Thoracic aorta (tissue), 2 donors: ENCODE measurements at regions not wholly inside any gene's neighbourhood (a gene's known extent, or its start where the extent isn't known, plus 50 kb on each side); places are given as distances from the start of the nearest gene placed in this dataset.
A peak's percentile ranks its signal among the peaks of the same experiment; 100 is the strongest.
"Not testable (repeated sequence)": the region's sequence is repeated elsewhere in the genome, so short reads cannot be mapped to it uniquely, and the experiment has no call there.

Source experiments
- ATAC-seq: fragments of 150-250 bp; one replicate; pipeline ENCODE4 v1.8.0; 2017; ENCODE audit warnings: low read depth; ENCODE audit not compliant: insufficient number of reproducible peaks, low FRiP score
- DNase-seq: peaks from one replicate; pipeline ENCODE4 v3.0.0-alpha.2; 2020; ENCODE audit warnings: low spot score
- H3K27ac ChIP-seq, 2 donors: fragments of 200-600 bp; sonication (generic); 1 replicate in 1 of 2; 2 replicates in 1 of 2; pipeline ENCODE4 v1.5.1; 2016; ENCODE audit warnings: mild to moderate bottlenecking in 2 of 2, moderate library complexity in 2 of 2
- H3K27me3 ChIP-seq: fragments of 200-600 bp; sonication (generic); replicated peaks from 2 replicates; pipeline ENCODE4 v1.6.0; 2016; ENCODE audit warnings: mild to moderate bottlenecking; ENCODE audit not compliant: insufficient read depth
- H3K36me3 ChIP-seq: fragments of 200-600 bp; sonication (generic); one replicate; pipeline ENCODE4 v1.5.1; 2016
- H3K4me1 ChIP-seq, 2 donors: fragments of 200-600 bp; sonication (generic); 1 replicate in 1 of 2; 2 replicates in 1 of 2; pipeline versions ENCODE4 v1.5.1 to v1.6.0; 2016; ENCODE audit warnings: low read depth in 2 of 2, mild to moderate bottlenecking in 1 of 2; ENCODE audit not compliant: control insufficient read depth in 1 of 2
- H3K4me3 ChIP-seq: fragments of 200-600 bp; sonication (generic); 2 replicates; pipeline ENCODE4 v1.5.1; 2016; ENCODE audit warnings: mild to moderate bottlenecking
- H3K9me3 ChIP-seq: fragments of 200-600 bp; sonication (generic); 2 replicates; pipeline ENCODE4 v1.5.1; 2016
- TF ChIP-seq, protein P1 (sequence below): fragments of 200-600 bp; sonication (generic); IDR thresholded peaks from one replicate; pipeline ENCODE4 v1.5.1; 2019; ENCODE audit warnings: antibody characterized with exemption

DNA sequence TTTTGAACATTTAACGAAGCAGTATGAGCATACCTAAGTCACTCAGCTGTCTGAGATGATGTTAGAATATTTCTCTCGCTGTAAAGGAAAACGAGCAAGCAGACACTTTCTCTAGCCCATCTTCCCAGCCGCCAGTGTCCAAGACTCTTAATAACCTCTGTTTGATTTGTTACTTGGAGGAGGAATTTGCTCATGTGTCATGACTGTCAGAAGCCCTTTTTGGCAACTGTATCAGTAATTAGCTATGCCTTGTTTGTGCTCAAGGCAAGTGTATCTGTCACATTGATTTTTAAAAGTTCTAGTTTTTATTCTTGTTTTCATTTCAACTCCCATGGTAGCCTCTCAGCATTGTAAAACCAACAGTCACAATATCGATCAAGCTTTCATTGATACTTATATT is 828.4 kb upstream of the SLC10A2 start:
- DNase-seq, result no peak
- no peaks in the 10 kb centered on the region for H3K4me1 ChIP-seq
- no peaks in the 10 kb centered on the region for H3K27me3 ChIP-seq
- no peaks in the 10 kb centered on the region for H3K9me3 ChIP-seq
- H3K4me3 ChIP-seq, result no peak overlapping the region
- H3K27ac ChIP-seq, result no peak overlapping the region
- H3K36me3 ChIP-seq, result no peaks in the 10 kb centered on the region
- TF ChIP-seq, protein P1, sequence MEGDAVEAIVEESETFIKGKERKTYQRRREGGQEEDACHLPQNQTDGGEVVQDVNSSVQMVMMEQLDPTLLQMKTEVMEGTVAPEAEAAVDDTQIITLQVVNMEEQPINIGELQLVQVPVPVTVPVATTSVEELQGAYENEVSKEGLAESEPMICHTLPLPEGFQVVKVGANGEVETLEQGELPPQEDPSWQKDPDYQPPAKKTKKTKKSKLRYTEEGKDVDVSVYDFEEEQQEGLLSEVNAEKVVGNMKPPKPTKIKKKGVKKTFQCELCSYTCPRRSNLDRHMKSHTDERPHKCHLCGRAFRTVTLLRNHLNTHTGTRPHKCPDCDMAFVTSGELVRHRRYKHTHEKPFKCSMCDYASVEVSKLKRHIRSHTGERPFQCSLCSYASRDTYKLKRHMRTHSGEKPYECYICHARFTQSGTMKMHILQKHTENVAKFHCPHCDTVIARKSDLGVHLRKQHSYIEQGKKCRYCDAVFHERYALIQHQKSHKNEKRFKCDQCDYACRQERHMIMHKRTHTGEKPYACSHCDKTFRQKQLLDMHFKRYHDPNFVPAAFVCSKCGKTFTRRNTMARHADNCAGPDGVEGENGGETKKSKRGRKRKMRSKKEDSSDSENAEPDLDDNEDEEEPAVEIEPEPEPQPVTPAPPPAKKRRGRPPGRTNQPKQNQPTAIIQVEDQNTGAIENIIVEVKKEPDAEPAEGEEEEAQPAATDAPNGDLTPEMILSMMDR, result no peak
- ATAC-seq, result no peak

DNA sequence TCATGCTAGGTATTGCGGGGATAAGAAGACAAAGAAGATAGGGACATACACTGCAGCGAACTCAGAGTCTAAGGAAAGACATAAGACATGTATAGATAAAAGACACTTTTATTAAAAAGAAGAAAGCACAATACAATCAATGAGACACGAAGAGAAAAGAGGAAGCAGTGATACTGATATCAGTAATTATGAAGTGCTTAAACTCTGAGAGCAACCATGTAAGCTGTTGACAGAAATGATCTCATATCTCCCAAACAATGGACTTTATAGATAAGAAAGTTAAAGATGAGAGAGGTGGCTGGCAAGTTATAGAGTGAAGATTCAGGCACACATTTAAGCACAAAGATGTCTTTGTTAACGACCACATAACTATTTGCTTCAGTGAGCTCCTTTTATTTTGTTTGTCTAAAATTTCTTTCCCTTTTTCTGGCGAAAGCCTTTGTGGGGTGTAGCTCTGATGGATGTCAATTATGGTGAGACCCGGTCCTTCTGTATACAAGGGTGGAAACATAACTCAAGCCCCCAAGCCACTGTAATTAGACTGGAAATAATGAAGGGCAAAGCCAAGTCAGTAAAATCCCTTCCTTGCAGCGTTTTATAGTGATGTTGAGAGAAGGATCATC is 818.0 kb upstream of the SLC10A2 start:
- Histone ChIP-seq H3K36me3 (no peaks in the 10 kb centered on the region), H3K27ac (no peak overlapping the region)

DNA sequence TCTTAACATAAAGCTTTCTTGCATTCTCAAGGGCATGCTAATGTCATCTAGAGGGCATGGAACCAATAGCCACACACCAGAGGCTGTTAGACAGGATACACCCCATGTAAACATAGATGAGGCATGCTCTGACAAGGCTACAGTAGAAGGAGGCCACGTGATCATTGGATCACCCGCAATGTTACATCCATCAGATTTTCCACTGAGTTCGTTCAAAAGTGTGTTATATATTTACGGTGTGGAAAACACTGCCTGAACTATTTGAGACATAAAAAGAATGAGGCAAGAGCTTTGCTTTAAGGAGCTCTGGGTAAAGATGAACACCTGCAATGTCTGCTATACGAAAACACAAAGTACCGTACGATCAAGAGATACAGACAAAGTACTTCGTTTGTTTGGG is 817.5 kb upstream of the SLC10A2 start:
- TF ChIP-seq, protein P1, result no peak
- no peak for ATAC-seq
- no peak overlapping the region for H3K27ac ChIP-seq
- no peaks in the 10 kb centered on the region for H3K36me3 ChIP-seq
- H3K9me3 ChIP-seq, result no peaks in the 10 kb centered on the region
- H3K27me3 ChIP-seq, result no peaks in the 10 kb centered on the region
- no peak overlapping the region for H3K4me3 ChIP-seq
- no peaks in the 10 kb centered on the region for H3K4me1 ChIP-seq
- DNase-seq, result no peak

More for the DNA sequence above, 818.0 kb upstream of the SLC10A2 start:
- ATAC-seq (no peak), DNase-seq (no peak)
- Histone ChIP-seq H3K4me1 (no peaks in the 10 kb centered on the region), H3K9me3 (no peaks in the 10 kb centered on the region), H3K4me3 (no peak overlapping the region), H3K27me3 (no peaks in the 10 kb centered on the region)
- TF ChIP-seq, protein P1, result no peak

DNA sequence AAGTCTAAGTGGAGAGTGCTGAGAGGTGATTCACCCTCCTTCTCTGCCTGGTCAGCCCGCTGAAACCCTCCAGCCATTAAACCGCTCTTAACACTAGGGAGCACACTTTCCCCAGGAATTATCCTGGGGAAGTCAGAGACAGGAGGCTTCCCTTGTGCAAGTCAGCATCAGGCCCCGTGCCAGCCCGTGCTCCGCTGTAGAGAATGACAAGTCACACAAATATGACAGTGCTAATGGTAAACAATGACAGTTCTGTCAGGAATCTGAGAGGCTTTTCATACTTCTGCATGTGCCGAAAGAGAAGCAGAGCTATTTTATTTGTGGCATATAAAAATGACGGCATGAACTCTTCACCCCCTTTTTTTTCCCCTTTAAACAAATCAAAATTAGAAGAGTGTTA is 816.9 kb upstream of the SLC10A2 start:
- no peak overlapping the region for H3K4me3 ChIP-seq
- H3K4me1 ChIP-seq, result no peaks in the 10 kb centered on the region
- TF ChIP-seq, protein P1, result peak; percentile 9
- H3K27ac ChIP-seq, result no peak overlapping the region
- no peaks in the 10 kb centered on the region for H3K9me3 ChIP-seq
- H3K36me3 ChIP-seq, result no peaks in the 10 kb centered on the region
- no peaks in the 10 kb centered on the region for H3K27me3 ChIP-seq
- no peak for ATAC-seq
- DNase-seq, result peak; percentile 31

DNA sequence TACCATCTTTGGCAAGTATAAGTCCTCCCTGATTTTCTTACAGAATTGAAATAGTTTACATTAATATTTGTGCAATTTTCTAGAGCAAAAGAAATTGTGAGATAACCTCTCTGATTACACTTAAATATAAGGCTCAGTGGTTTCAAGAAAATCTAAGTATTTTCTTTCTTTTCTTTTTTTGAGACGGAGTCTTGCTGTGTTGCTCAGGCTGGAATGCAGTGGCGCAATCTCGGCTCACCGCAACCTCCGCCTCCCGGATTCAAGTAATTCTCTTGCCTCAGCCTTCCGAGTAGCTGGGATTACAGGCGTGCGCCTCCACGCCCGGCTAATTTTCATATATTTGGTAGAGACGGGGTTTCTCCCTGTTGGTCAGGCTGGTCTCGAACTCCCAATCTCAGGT is 813.9 kb upstream of the SLC10A2 start:
- DNase-seq, H3K4me3 ChIP-seq, H3K9me3 ChIP-seq, H3K4me1 ChIP-seq, H3K27me3 ChIP-seq, ATAC-seq, H3K27ac ChIP-seq, H3K36me3 ChIP-seq: not testable (repeated sequence)
